T-helper 17 cell (primary cell): ENCODE measurements at regions not wholly inside any gene's neighbourhood (a gene's known extent, or its start where the extent isn't known, plus 50 kb on each side); places are given as distances from the start of the nearest gene placed in this dataset.

Experiments used
- ATAC-seq: fragments of 150-1000 bp; cut with Tn5 transposase; 2 replicates; pipeline ENCODE4 v1.10.0; 2021; ENCODE audit warnings: mild to moderate bottlenecking, moderate library complexity
- DNase-seq, 3 donors: peaks; one replicate each; pipeline versions ENCODE4 v3.0.0 to v3.0.0-alpha.2; 2020 to 2021
- H3K9me3 ChIP-seq: one replicate; pipeline ENCODE4 v1.7.0; 2013; ENCODE audit warnings: low read length, mild to moderate bottlenecking; ENCODE audit not compliant: control insufficient read depth, poor library complexity, severe bottlenecking
- H3K27ac Mint-ChIP-seq: one replicate; pipeline ENCODE4 v1.8.0; 2022; ENCODE audit warnings: mild to moderate bottlenecking, moderate library complexity, mixed read lengths
- H3K27me3 Mint-ChIP-seq: one replicate; pipeline ENCODE4 v1.8.0; 2022; ENCODE audit warnings: mixed read lengths
- H3K36me3 Mint-ChIP-seq: one replicate; pipeline ENCODE4 v1.8.0; 2022; ENCODE audit warnings: low read depth, mixed read lengths
- H3K4me1 Mint-ChIP-seq: one replicate; pipeline ENCODE4 v1.8.0; 2022; ENCODE audit warnings: mild to moderate bottlenecking, mixed read lengths
- H3K4me3 Mint-ChIP-seq: one replicate; pipeline ENCODE4 v1.8.0; 2022; ENCODE audit warnings: mild to moderate bottlenecking, moderate library complexity, mixed read lengths

- Mint-ChIP-seq H3K27me3 (no peaks in the 10 kb centered on the region), H3K4me1 (peaks cover 2% of the 10 kb centered on the region), H3K4me3 (no peak overlapping the region), H3K36me3 (peaks cover 2% of the 10 kb centered on the region), H3K27ac (no peak overlapping the region)
- no peaks in the 10 kb centered on the region for H3K9me3 ChIP-seq
- DNase-seq (no peak), ATAC-seq (no peak)
These were observed 188.4 kb upstream of the ARX start for GRCh38 chrX:25204182-25204581.

- ATAC-seq (no peak), DNase-seq (no peak)
- Mint-ChIP-seq H3K36me3 (peaks cover 2% of the 10 kb centered on the region), H3K27ac (no peak overlapping the region), H3K27me3 (no peaks in the 10 kb centered on the region), H3K4me1 (peaks cover 2% of the 10 kb centered on the region), H3K4me3 (no peak overlapping the region)
- H3K9me3 ChIP-seq = no peaks in the 10 kb centered on the region
These were observed 187.1 kb upstream of the ARX start for GRCh38 chrX:25202827-25203226.

- H3K9me3 ChIP-seq = no peaks in the 10 kb centered on the region
- Mint-ChIP-seq H3K36me3 (peaks cover 2% of the 10 kb centered on the region), H3K4me3 (no peak overlapping the region), H3K27me3 (peaks cover 15% of the 10 kb centered on the region), H3K4me1 (no peaks in the 10 kb centered on the region), H3K27ac (no peak overlapping the region)
- ATAC-seq = no peak
- DNase-seq = no peak
These were observed 183.1 kb upstream of the ARX start for GRCh38 chrX:25198891-25199290.

GRCh38 chrX:25198253-25198652 is 182.5 kb upstream of the ARX start:
- peaks cover 2% of the 10 kb centered on the region for H3K36me3 Mint-ChIP-seq
- H3K27ac Mint-ChIP-seq = no peak overlapping the region
- no peak for ATAC-seq
- no peak for DNase-seq
- peaks cover 15% of the 10 kb centered on the region for H3K27me3 Mint-ChIP-seq
- no peak overlapping the region for H3K4me3 Mint-ChIP-seq
- H3K9me3 ChIP-seq = no peaks in the 10 kb centered on the region
- no peaks in the 10 kb centered on the region for H3K4me1 Mint-ChIP-seq

GRCh38 chrX:25196221-25196620 is 180.5 kb upstream of the ARX start:
- H3K27me3 Mint-ChIP-seq = peaks cover 15% of the 10 kb centered on the region
- H3K4me1 Mint-ChIP-seq = no peaks in the 10 kb centered on the region
- H3K27ac Mint-ChIP-seq = no peak overlapping the region
- peaks cover 2% of the 10 kb centered on the region for H3K36me3 Mint-ChIP-seq
- H3K4me3 Mint-ChIP-seq = no peak overlapping the region
- DNase-seq (no peak), ATAC-seq (no peak)
- no peaks in the 10 kb centered on the region for H3K9me3 ChIP-seq

GRCh38 chrX:25191403-25191802 is 175.6 kb upstream of the ARX start:
- DNase-seq = no peak
- H3K9me3 ChIP-seq = no peaks in the 10 kb centered on the region
- Mint-ChIP-seq H3K27me3 (peaks cover 13% of the 10 kb centered on the region), H3K4me1 (no peaks in the 10 kb centered on the region), H3K4me3 (no peak overlapping the region), H3K36me3 (peaks cover 2% of the 10 kb centered on the region), H3K27ac (no peak overlapping the region)
- no peak for ATAC-seq

- Mint-ChIP-seq H3K36me3 (peaks cover 2% of the 10 kb centered on the region), H3K4me3 (no peak overlapping the region)
These were observed 166.0 kb upstream of the ARX start for GRCh38 chrX:25181775-25182174.

GRCh38 chrX:25180242-25180641 is 164.5 kb upstream of the ARX start:
- DNase-seq (no peak), ATAC-seq (no peak)
- Mint-ChIP-seq H3K4me1 (no peaks in the 10 kb centered on the region), H3K27ac (no peak overlapping the region), H3K4me3 (no peak overlapping the region), H3K36me3 (peaks cover 2% of the 10 kb centered on the region), H3K27me3 (peaks cover 18% of the 10 kb centered on the region)
- no peaks in the 10 kb centered on the region for H3K9me3 ChIP-seq

More at GRCh38 chrX:25181775-25182174, 166.0 kb upstream of the ARX start:
- Mint-ChIP-seq H3K4me1 (no peaks in the 10 kb centered on the region), H3K27me3 (peaks cover 18% of the 10 kb centered on the region), H3K27ac (no peak overlapping the region)
- no peaks in the 10 kb centered on the region for H3K9me3 ChIP-seq
- DNase-seq (no peak), ATAC-seq (no peak)

GRCh38 chrX:25178555-25178954 is 162.8 kb upstream of the ARX start:
- no peak for DNase-seq
- Mint-ChIP-seq H3K27ac (no peak overlapping the region), H3K4me3 (no peak overlapping the region), H3K4me1 (no peaks in the 10 kb centered on the region), H3K36me3 (peaks cover 2% of the 10 kb centered on the region), H3K27me3 (peaks cover 16% of the 10 kb centered on the region)
- H3K9me3 ChIP-seq = no peaks in the 10 kb centered on the region
- ATAC-seq = no peak

- DNase-seq (no peak), ATAC-seq (no peak)
- Mint-ChIP-seq H3K4me1 (no peaks in the 10 kb centered on the region), H3K27me3 (peaks cover 12% of the 10 kb centered on the region), H3K4me3 (no peak overlapping the region), H3K27ac (no peak overlapping the region), H3K36me3 (peaks cover 2% of the 10 kb centered on the region)
- H3K9me3 ChIP-seq = no peaks in the 10 kb centered on the region
These were observed 160.0 kb upstream of the ARX start for GRCh38 chrX:25175743-25176142.

- no peak overlapping the region for H3K4me3 Mint-ChIP-seq
- peaks cover under 1% of the 10 kb centered on the region for H3K36me3 Mint-ChIP-seq
- peaks cover 7% of the 10 kb centered on the region for H3K27me3 Mint-ChIP-seq
- H3K4me1 Mint-ChIP-seq = no peaks in the 10 kb centered on the region
- DNase-seq = no peak
- H3K27ac Mint-ChIP-seq = no peak overlapping the region
- ATAC-seq = no peak
- no peaks in the 10 kb centered on the region for H3K9me3 ChIP-seq
These were observed 159.4 kb upstream of the ARX start for GRCh38 chrX:25175171-25175570.

GRCh38 chrX:25166546-25166945 is 150.8 kb upstream of the ARX start:
- H3K27ac Mint-ChIP-seq = no peak overlapping the region
- DNase-seq (no peak), ATAC-seq (no peak)
- H3K4me3 Mint-ChIP-seq = no peak overlapping the region
- no peaks in the 10 kb centered on the region for H3K4me1 Mint-ChIP-seq
- peaks cover 33% of the 10 kb centered on the region for H3K27me3 Mint-ChIP-seq
- H3K9me3 ChIP-seq = no peaks in the 10 kb centered on the region
- no peaks in the 10 kb centered on the region for H3K36me3 Mint-ChIP-seq

GRCh38 chrX:25166145-25166544 is 150.4 kb upstream of the ARX start:
- DNase-seq (no peak), ATAC-seq (no peak)
- peaks cover 35% of the 10 kb centered on the region for H3K27me3 Mint-ChIP-seq
- no peaks in the 10 kb centered on the region for H3K4me1 Mint-ChIP-seq
- H3K36me3 Mint-ChIP-seq = no peaks in the 10 kb centered on the region
- no peak overlapping the region for H3K27ac Mint-ChIP-seq
- H3K9me3 ChIP-seq = no peaks in the 10 kb centered on the region
- no peak overlapping the region for H3K4me3 Mint-ChIP-seq

GRCh38 chrX:25158635-25159034 is 142.9 kb upstream of the ARX start:
- H3K27ac Mint-ChIP-seq = no peak overlapping the region
- DNase-seq = no peak
- peaks cover 32% of the 10 kb centered on the region for H3K27me3 Mint-ChIP-seq
- ATAC-seq = no peak
- H3K4me3 Mint-ChIP-seq = no peak overlapping the region
- H3K4me1 Mint-ChIP-seq = no peaks in the 10 kb centered on the region
- no peaks in the 10 kb centered on the region for H3K36me3 Mint-ChIP-seq
- no peaks in the 10 kb centered on the region for H3K9me3 ChIP-seq

- Mint-ChIP-seq H3K4me1 (no peaks in the 10 kb centered on the region), H3K27ac (no peak overlapping the region), H3K4me3 (no peak overlapping the region), H3K36me3 (no peaks in the 10 kb centered on the region), H3K27me3 (peaks cover 16% of the 10 kb centered on the region)
- no peak for ATAC-seq
- no peak for DNase-seq
- no peaks in the 10 kb centered on the region for H3K9me3 ChIP-seq
These were observed 141.1 kb upstream of the ARX start for GRCh38 chrX:25156832-25157231.
